ENCODE measurements at regions not wholly inside any gene's neighbourhood (a gene's known extent, or its start where the extent isn't known, plus 50 kb on each side); places are given as distances from the start of the nearest gene placed in this dataset.
A peak's percentile ranks its signal among the peaks of the same experiment; 100 is the strongest.
"Not testable (repeated sequence)": the region's sequence is repeated elsewhere in the genome, so short reads cannot be mapped to it uniquely, and the experiment has no call there.

DNA sequence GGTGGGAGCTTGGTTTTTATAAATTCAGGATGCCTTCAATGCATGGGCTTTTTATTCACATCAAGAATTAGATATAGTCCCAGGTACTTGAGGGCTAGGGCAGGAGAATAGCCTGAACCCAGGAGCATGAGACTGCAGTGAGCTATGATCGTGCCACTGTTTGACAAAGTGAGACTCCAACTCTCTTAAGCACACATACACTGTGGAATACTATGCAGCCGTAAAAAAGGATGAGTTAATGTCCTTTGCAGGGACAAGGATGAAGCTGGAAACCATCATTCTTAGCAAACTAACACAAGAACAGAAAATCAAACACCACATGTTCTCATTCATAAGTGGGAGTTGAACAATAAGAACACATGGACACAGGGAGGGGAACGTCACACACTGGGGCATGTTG is 470.0 kb downstream of the SETD4 start:
- DNase-seq = not testable (repeated sequence)

DNA sequence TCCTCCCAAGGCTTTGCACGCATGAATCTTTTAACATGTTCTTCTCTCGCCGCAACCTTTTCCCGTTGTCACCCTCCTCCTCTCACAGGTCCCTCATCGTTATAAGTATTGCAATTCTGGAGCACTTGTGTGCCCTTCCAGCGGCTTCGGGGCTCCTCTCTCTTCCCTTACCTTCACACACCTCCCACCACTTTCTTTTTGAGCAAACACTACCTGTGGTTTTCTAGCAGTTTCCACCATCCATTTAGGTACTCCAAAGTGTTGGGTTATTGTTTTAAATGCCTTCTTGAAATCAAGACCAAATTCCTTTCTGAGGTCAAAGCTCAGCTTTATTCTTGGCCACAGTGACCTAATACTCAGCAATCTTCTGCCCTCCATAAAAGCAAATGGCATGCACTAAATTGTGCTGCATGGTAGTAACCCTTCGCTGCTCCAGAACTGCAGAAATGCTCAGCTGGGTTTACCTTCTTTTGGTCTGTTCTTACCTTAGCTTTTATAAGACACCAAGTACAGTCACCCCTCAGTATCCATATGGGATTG is 472.4 kb downstream of the SETD4 start:
- no peak for DNase-seq

DNA sequence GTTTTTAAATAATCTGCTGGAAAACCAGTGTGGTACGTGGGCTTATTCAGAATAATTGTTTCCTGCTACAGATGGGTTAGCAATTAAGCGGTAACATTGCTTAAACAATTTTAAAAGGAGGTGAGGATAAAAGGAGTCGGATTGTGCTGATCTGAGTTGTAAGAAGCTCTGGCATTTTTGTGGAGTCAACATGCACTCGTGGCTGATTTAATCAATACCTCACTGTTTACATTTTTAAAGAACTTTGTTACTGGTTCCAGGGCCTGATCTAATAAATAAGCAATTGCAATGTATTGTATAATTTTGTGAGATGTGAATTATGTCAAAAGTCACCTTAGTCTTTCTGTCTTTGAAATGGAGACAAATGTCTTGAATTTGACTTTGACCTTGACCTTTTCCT is 474.0 kb downstream of the SETD4 start:
- DNase-seq = no peak

DNA sequence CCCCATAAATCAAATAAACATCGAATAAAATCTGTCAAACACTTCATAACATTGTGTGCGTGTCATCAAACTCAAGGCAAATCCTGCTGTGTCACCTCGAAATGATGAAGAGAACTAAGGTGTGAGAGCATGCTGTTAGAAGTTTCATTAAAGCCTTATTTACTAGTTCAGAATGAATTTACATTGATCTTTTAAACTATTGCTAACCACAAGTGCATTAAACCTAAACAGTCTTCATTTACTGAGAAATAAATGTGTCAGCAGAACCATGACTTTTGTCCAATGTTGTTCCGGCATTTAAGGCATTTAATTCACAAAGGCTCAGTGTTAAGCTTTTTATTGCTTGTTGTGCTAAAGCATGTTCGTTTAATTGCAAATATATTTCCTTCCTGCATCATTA is 474.4 kb downstream of the SETD4 start:
- DNase-seq = no peak

DNA sequence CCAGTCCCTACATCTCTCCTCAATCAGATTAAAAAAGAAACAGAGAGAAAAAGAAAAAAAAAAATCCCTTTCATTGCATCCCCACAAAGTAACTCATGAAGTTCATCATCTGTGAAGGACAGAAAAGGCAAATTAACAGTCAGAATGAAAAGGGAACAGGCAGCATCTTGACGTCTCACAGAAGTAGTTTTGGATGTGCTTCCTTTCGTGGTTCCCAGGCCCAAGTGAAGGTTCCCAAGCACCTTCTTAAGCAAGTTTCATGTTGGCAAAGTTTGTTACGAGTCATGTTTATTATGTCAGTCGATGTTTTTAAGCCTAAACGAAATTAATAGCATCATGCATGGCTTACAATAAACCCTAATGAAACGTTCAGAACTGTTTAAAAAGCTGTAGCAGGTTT is 475.2 kb downstream of the SETD4 start:
- DNase-seq = no peak

DNA sequence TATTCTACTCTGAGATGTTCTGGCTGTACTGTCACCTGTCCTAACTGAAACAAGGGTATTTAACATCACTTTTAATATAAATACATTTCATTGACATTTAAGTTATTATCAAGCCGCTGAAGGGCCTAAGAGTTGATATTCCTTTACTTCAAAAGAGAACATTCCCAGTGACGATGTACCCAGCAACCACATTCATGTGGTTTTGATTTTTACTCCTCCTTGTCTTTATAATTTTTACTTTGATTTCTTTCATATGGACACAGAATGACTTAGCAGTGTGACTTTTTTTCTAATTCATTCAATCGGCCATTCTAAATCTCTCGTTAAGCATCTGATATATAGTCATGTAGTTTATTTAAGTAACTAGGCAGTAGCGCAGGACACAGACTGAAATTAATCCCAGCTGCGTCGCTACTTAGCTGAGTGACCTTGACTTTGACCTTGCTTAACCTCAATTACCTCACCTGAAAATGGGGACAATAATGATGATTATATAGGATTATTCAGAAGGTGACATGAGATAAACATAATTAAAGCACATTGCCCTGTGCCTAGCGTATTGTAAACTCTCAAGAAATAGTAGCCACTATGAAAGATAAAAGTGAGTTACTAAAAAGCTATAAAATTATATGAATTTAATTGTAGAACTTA is 476.6 kb downstream of the SETD4 start:
- no peak for DNase-seq

DNA sequence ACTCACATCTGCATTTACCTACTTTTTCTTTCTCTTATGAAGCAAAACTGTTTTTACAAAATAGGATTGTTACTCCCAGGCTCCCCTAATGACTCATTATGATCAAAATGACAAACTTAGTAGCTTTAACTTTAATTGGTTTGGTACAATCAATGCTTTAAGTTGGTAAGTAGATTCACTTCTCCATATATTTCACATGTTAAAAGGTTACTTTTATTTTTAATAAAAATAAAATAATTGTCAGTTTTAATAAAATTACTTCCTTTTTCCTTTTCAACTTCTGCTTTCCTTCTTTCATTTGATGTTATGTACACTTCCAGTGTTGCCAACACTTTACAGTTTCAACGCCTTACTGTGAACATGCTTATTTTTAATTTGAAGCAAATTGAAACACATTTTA is 477.6 kb downstream of the SETD4 start:
- no peak for DNase-seq

DNA sequence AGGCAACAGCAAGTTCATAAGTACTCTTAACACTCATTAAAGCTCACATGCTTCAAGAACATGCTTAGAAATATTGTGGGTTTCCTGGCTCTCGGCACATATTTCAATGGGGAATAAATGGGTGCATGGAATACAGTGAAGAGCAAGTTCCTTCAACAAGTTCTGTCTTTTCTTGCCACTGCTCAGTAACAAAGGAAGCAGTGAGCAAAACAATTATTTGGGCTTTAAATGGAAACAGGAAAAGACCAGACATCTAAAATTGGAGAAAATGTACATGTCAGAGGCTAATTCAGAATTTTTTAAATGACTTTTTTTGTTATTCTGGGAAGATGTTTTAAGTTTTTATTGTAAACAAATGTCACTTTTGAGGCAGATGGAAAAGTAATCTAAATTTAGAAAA is 478.7 kb downstream of the SETD4 start:
- DNase-seq = no peak

DNA sequence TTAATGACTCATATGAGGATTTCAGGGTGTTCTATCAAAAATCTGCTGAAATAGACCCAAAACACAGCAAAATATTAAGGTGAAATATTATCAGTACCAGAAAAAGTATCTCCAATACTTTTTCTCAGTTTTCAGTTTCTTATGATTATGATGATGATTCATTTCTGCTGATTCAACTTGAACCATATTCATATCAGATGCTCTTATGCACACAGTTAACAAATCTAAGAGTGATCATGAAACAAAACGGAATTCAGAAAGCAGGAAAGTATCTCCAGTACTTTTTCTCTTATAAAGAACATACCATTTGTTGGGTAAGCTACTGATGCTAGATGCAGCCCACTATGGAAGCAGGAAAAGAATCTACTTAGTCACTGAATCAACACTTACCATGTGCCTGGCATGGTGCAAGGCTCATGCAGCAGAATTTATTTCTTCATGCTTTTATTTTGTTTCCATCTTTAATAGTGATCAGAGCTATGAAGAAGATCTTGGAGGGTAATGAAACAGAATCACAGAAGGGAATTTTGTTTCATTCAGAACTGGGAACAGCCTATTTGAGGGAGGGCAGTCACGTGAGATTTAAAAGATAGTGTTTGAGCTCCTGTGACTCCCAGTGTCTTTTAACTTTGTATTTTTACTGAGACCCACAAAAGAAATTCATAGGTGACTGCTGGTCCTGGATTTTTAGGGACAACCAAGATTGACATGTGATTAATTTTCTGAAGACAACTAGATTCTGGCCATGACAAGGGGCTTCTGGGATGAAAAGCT is 480.6 kb downstream of the SETD4 start:
- no peak for DNase-seq

DNA sequence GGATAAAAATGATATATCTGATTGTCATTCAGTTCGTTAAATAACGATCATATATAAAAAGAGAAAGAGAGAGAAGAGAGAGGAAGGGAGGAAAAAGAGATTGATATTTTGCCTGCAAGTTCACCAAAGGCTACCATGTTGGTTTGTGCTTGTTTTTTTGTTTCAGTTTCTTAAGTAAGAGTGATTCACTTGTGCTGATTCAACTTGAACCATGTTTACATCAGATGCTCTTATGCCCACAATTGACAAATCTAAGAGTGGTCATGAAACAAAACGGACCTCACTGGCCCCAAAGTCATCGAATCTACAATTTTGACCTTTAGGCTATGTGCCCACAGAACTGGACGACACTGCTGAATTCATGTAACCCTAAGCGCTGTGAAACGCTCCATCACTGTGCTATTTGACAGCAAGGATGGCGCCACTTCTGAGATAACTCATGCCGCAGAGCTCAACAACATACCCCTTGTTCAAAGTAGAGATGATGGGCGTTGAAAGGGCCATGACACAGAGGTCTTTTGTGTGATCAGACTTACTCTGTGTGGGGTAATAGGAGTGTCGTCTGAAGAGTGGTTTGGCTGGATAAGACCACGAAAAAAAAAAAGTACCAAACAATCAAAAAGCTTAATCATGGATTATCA is 481.4 kb downstream of the SETD4 start:
- DNase-seq = no peak

DNA sequence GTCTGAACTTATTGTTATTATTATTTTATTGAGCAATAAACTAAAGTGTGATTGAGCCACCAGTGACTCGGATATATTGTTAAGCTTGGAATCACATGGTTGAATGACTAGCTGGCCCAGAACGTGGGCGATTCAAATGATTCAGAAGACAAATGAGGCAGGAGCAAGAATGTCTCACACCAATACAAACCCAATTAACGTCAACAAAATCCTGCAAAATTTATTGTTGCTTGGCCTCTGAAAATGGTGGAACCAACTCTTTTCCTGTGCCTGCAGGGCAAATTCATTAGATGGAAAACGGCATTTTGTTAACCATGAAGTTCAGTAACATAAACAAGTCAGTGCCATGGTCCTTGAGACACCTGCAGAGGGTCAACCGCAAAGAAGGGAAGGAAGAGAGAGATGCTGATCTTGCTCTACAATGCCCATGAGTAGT is 482.0 kb downstream of the SETD4 start:
- DNase-seq = no peak

DNA sequence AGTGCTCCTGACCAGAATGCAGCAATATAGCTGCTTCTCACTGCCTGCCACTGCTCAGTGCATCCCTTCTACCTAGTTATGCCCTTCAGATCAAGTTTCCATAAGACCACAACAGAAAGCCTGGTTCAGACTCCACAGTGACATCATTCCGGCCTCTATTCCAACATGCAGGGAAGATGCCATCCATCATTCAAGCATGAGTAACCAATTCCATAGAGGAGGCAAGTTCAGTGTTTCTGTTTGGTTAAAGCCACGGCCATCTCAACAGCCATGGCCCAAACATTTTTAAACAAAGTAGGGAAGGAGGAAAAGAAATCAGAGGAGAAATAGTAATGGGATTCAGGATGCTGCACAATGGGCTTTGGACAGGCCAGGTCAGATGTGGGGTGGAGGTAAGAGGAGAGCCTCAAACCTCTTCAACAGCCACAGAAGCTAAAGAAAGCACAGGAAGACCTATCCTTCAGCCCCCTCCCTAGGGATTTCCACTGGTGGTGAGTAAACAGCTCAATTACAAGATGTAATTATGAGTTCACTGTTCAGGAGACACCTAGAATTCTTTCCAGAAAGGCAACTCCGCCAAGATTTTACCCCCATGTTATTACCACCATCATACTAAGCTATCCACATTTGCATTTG is 484.9 kb downstream of the SETD4 start:
- DNase-seq = peak in 1 of 2 experiments; percentile 1

DNA sequence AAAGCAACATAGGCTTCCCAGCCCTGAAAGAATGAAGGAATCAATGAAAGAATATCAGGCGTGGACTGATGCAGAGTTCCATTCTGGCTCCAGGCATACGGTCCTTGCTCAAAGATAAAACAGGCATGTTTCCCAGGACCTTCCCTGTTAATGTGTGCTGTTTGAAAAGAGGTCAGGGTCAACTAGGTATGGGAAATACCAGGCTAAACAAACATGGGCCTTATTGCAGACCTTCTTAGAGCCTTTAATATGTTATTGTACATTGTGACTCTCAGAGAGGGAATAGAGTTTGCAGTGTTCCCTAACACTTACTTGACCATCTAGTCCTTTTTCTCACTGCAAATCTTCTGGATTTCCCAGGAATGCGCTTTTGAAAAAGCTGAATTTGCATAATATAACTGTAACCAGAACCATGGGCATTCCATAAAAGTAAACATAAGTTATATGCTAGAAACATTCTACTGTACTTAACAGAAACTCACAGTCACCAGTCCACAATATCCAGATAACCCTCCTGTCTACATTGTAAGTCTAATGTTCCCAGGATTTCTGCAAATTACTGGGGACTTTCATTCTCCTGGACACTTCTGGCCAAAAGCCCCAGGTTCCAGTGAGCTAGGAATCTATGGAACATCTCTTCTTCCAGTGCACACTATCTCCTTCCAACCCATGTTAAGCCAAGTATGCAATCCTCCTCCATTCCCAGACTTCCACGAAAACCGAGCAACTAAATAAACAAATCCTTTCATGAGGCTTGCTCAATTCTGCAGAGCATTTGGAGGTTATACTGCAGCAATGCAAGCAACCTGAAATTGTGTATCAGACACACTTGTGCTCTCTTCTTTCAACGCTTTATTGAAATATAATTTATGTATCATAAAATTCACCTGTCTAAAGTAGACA is 486.6 kb downstream of the SETD4 start:
- DNase-seq = no peak

DNA sequence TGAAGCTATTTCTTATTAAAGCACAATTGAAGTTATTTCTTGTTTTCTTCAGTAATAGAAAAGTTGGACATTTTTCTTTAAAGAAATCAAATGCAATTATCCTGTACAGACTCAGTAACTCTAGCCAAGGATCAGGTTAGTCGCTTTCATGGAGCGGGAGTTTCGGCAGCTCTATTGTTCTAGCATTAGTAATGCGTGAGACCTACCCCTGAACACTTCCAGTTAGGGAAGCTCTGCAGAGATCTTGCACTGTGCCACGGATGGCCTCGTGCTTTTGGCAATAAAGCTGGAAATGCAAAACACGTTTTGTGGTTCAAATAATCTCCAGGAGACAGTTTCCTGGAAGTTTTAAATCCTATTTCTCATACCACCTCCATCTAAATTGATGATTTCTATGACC is 488.4 kb downstream of the SETD4 start:
- no peak for DNase-seq

DNA sequence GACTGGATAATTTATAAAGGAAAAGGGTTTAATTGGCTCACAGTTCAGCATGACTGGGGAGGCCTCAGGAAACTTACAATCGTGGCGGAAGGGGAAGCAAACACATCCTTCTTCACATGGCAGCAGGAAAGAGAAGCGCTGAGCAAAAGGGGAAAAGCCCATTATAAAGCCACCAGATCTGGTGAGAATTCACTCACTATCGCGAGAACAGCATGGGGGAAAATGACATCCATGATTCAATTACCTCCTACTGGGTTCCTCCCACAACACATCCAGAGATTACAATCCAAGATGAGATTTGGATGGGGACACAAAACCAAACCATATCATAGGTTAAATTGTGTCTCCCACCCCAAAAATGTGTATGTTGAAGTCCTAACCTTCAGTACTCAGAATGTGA is 491.7 kb downstream of the SETD4 start:
- no peak for DNase-seq

DNA sequence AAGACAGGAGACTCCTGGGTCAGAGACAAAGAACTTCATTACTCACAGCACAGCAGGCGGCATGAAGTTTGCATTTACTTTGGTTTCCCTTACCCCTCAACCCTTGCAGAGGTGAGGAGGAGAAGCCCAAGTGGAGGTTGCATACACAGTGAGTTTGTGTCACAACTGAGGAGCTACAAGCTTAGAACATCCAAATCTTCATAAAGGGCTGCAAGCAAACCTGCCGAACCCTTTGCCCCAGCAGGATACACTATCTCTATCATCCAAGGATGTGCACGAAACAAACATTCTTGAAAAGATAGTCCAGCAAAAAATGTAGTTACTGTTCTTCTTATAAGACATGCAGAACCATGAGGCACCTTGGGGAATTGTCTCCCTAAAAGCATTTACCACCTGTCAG is 493.5 kb downstream of the SETD4 start:
- no peak for DNase-seq

DNA sequence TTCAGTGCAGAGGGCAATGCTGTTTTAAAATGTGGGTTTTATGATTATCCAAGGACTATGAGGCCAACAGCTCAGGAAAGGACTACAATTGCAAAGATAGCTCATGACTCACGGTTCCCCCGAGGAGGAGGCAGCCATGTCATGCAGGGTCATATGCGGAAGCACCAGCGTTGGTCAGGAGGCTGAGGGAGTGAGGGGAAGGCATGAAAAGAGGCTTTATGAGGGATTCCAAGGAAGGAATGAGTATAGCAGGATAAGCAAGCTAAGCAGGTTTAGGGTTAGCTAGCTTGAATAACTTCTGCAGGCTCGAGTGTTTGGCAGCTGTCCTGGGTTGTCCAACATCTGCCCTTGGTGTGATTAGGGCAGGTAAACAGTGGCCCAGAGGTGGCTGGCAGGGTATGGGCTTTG is 495.1 kb downstream of the SETD4 start:
- DNase-seq = no peak

DNA sequence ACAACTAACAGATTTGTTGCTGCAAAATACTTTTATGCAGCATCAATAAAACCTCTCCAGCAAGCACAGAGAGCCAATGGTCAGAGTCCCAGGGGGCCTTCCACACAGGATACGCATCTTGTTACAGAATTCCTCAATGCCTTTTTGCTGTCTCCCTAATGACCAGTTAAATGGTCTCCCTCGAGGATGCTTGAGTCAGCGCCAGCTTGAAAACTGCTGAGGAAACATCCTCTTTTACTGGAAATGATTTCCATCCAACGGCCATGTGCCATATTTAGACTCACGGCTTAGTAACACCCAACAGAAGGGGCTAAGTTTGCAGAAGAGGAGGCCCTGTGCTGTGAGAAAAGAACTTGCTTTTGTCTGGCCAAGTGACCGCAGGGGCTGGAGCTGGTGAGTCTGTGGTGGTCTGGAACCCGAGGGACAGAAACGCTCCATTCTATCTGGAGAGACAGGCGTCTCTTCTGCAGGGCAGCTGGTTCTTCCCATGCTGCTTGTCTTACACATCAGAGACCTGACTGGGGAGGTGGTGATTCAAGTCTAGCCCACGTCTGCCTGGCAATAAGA is 496.4 kb downstream of the SETD4 start:
- no peak for DNase-seq

DNA sequence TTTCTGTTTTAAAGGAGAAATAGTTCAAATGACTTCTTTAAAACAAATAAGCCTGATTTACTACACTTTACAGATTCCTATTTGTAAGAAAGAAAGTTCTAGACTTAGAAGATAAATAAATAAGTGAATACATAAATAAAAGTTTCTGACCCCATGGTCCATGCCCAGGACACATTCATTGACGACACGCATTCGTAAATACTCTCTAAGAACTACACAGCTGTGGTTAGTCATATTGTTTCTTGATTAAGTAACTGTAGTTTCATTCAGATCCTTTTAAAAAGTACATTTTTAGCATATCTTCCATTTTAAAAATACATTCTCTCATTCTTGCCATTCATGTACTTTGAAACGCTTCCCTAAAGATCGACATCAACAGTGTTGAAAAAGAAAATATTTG is 497.4 kb downstream of the SETD4 start:
- no peak for DNase-seq

DNA sequence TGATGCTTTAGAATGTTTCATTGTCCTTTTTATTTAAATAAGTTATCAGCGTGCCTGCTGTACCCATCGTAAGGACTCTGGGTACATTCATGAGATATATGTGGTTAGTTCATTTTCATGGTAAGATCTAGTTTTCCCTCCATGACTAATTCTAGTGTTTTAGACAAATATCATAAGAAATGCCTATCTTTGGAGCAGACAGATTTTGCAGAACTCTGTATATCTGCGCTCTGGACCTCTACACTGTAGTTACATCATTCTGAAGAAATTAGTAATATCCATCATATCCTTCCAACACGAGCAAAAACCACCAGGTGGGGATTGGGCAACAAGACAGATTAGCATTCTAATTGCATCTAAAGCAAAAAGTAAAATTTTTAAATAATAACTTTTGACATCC is 499.2 kb downstream of the SETD4 start:
- no peak for DNase-seq

DNA sequence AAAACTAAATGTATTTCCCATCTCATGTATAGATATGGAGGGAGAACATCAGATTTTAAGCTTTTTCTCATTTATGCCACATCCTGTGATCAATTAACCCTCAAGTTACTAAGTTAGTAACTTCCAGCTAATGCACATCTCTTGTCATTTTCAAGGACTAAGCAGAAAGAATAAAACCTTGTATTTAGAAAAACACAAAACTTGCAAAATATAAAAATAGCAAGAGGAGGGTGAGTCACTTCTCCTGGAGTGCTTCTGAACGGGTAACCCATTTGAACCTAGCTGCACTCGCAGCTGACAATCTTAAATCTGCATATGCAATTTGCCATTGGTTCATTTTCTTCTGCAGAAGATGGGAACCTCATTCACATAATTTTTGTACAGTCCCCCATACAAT is 500.5 kb downstream of the SETD4 start:
- DNase-seq = no peak

Data from NCI-H526 (cell line).